SU-DHL-6 (cell line): ENCODE measurements at regions not wholly inside any gene's neighbourhood (a gene's known extent, or its start where the extent isn't known, plus 50 kb on each side); places are given as distances from the start of the nearest gene placed in this dataset.

Experiments used
- H2AFZ ChIP-seq: fragments of 200-600 bp; sonication (generic); 2 replicates; pipeline ENCODE4 v1.6.1; 2014; ENCODE audit warnings: low read depth, mild to moderate bottlenecking, moderate library complexity, mixed read lengths, antibody characterized with exemption, low read length; ENCODE audit not compliant: severe bottlenecking
- H3F3A ChIP-seq: fragments of 200-600 bp; shearing (Covaris generic); 2 replicates; pipeline ENCODE4 v1.6.0; 2016; ENCODE audit warnings: antibody characterized with exemption, mild to moderate bottlenecking; ENCODE audit not compliant: insufficient read depth
- H3K27ac ChIP-seq: fragments of 200-600 bp; sonication (generic); 2 replicates; pipeline ENCODE4 v1.5.1; 2016; ENCODE audit warnings: low read depth, mild to moderate bottlenecking, low read length, moderate library complexity, mixed read lengths
- H3K27me3 ChIP-seq: fragments of 200-600 bp; sonication (generic), shearing (Covaris generic); 2 replicates; pipeline ENCODE4 v1.6.0; 2014; ENCODE audit warnings: mild to moderate bottlenecking, low read length
- H3K36me3 ChIP-seq: fragments of 200-600 bp; sonication (generic); 2 replicates; pipeline ENCODE4 v1.6.1; 2014; ENCODE audit warnings: mild to moderate bottlenecking, low read length, mixed read lengths
- H3K4me2 ChIP-seq: fragments of 300-600, 200-600 bp; shearing (Covaris generic), sonication (generic); 2 replicates; pipeline ENCODE4 v1.6.0; 2014; ENCODE audit warnings: low read length, low read depth, mild to moderate bottlenecking; ENCODE audit not compliant: poor library complexity, severe bottlenecking
- H3K4me3 ChIP-seq: fragments of 200-600 bp; sonication (generic); 2 replicates; pipeline ENCODE4 v1.5.1; 2014; ENCODE audit warnings: antibody characterized with exemption, low read length, mild to moderate bottlenecking, mixed read lengths; ENCODE audit not compliant: insufficient read depth, poor library complexity, severe bottlenecking
- H3K79me2 ChIP-seq: fragments of 200-600 bp; sonication (generic); 2 replicates; pipeline ENCODE4 v1.6.1; 2014; ENCODE audit warnings: mild to moderate bottlenecking, low read length, moderate library complexity; ENCODE audit not compliant: insufficient read depth
- H3K9ac ChIP-seq: fragments of 200-600 bp; sonication (generic); 2 replicates; pipeline ENCODE4 v1.7.0; 2014; ENCODE audit warnings: mild to moderate bottlenecking, low read length
- H3K9me2 ChIP-seq: fragments of 200-600 bp; sonication (generic); replicated peaks from 2 replicates; pipeline ENCODE4 v1.6.1; 2014; ENCODE audit warnings: low read length; ENCODE audit not compliant: insufficient read depth
- H3K9me3 ChIP-seq: fragments of 200-600 bp; sonication (generic); 2 replicates; pipeline ENCODE4 v1.6.1; 2014; ENCODE audit warnings: low read length, mixed read lengths; ENCODE audit not compliant: insufficient read depth
- H4K20me1 ChIP-seq: fragments of 200-600 bp; sonication (generic); 2 replicates; pipeline ENCODE4 v1.6.1; 2014; ENCODE audit warnings: low read depth, mild to moderate bottlenecking, antibody characterized with exemption, low read length, moderate library complexity, mixed read lengths
- EZH2phosphoT487 ChIP-seq: fragments of 200-600 bp; sonication (generic), shearing (Covaris generic); conservative IDR thresholded peaks from 2 replicates; pipeline ENCODE4 v1.6.1; 2018; ENCODE audit warnings: mild to moderate bottlenecking, antibody characterized with exemption, low read length, moderate library complexity, mixed read lengths
- TF ChIP-seq, protein P1 (sequence below): fragments of 200-600 bp; sonication (generic); IDR thresholded peaks from one replicate; pipeline ENCODE4 v1.5.1; 2017; ENCODE audit warnings: antibody characterized with exemption, mild to moderate bottlenecking, low read length, moderate library complexity; ENCODE audit not compliant: insufficient read depth, poor library complexity, severe bottlenecking

DNA sequence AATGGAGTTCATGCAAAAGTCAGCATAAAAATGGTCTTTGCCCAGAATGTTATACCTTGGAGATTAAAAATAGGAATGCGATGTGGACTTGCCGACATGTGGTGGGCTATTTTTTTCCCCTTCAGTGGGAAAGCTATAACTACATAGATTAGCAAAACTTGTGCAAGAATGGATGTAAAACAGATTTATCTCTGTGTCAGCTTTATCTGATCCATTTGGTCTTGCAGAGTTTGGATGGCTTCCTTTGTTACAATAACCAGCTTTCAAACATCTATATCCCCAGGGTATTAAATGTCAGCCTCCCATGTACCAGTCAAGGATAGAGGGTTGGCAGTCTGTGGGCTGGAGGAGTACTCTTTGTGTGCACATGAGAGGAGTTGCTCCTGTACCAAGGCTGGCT lies 284.9 kb downstream of the TMEM38B start:
- no peak overlapping the region for H3K4me3 ChIP-seq
- H3K79me2 ChIP-seq: no peaks in the 10 kb centered on the region
- H3K27ac ChIP-seq: no peak overlapping the region
- no peaks in the 10 kb centered on the region for H3K27me3 ChIP-seq
- no peaks in the 10 kb centered on the region for H3K9me2 ChIP-seq
- no peaks in the 10 kb centered on the region for H4K20me1 ChIP-seq
- TF ChIP-seq, protein P1, sequence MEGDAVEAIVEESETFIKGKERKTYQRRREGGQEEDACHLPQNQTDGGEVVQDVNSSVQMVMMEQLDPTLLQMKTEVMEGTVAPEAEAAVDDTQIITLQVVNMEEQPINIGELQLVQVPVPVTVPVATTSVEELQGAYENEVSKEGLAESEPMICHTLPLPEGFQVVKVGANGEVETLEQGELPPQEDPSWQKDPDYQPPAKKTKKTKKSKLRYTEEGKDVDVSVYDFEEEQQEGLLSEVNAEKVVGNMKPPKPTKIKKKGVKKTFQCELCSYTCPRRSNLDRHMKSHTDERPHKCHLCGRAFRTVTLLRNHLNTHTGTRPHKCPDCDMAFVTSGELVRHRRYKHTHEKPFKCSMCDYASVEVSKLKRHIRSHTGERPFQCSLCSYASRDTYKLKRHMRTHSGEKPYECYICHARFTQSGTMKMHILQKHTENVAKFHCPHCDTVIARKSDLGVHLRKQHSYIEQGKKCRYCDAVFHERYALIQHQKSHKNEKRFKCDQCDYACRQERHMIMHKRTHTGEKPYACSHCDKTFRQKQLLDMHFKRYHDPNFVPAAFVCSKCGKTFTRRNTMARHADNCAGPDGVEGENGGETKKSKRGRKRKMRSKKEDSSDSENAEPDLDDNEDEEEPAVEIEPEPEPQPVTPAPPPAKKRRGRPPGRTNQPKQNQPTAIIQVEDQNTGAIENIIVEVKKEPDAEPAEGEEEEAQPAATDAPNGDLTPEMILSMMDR: no peak
- TF ChIP-seq EZH2phosphoT487: no peak
- no peak overlapping the region for H2AFZ ChIP-seq
- H3K4me2 ChIP-seq: no peak overlapping the region
- no peaks in the 10 kb centered on the region for H3F3A ChIP-seq
- no peaks in the 10 kb centered on the region for H3K9me3 ChIP-seq
- H3K9ac ChIP-seq: no peak overlapping the region
- no peaks in the 10 kb centered on the region for H3K36me3 ChIP-seq

- no peak overlapping the region for H3K27ac ChIP-seq
- H3K4me3 ChIP-seq: no peak overlapping the region
- H3K79me2 ChIP-seq: no peaks in the 10 kb centered on the region
- TF ChIP-seq EZH2phosphoT487: no peak
- TF ChIP-seq, protein P1: no peak
- no peak overlapping the region for H2AFZ ChIP-seq
- no peaks in the 10 kb centered on the region for H3K27me3 ChIP-seq
- H3K9me2 ChIP-seq: no peaks in the 10 kb centered on the region
- H3K9me3 ChIP-seq: no peaks in the 10 kb centered on the region
- H4K20me1 ChIP-seq: no peaks in the 10 kb centered on the region
- H3F3A ChIP-seq: no peaks in the 10 kb centered on the region
- no peak overlapping the region for H3K9ac ChIP-seq
- no peaks in the 10 kb centered on the region for H3K36me3 ChIP-seq
- no peak overlapping the region for H3K4me2 ChIP-seq
Measured at GRCh38 chr9:105984714-105985113, 290.4 kb downstream of the TMEM38B start.

DNA sequence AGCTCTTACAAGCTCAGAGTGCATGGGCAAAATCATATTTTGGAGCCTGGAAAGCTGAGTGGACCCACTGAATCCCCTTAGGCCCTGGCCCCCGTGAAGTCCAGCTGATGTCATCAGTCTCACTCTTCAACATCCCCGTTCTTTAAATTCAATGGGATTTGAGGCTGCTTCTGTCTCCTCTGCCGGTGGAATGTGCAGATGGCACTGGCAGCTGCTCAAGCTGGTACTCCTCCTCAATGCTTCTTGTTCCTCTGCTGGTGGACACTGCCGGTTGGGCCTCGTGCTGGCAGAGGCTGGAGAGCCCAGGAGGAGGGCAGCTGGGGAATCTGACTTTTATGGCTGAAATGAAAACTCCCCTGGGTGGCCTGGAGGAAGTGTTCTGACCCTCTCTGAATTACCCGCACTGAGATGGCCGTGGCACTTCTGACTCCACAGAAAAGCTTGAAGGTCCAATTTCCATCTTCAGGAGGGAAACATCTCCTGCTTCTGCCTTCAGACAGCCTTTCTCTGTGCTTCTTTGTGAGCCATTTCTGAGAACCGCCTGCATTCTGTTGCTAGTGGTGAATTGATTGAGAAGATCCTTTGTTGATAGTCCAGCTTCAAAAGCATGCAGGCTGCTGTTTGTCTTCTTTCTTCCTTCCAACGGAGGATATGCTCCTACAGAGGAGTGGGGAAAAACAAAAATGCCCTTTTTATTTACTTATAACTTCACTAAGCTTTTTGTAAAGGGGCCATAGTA lies 298.9 kb downstream of the TMEM38B start:
- Histone ChIP-seq H3K27ac (no peak overlapping the region), H3K4me3 (no peak overlapping the region), H2AFZ (no peak overlapping the region)

More for the DNA sequence above, 298.9 kb downstream of the TMEM38B start:
- Histone ChIP-seq H3K9ac (no peak overlapping the region), H3K4me2 (no peak overlapping the region), H3K36me3 (no peaks in the 10 kb centered on the region), H3F3A (no peaks in the 10 kb centered on the region), H3K9me2 (no peaks in the 10 kb centered on the region), H4K20me1 (no peaks in the 10 kb centered on the region), H3K27me3 (no peaks in the 10 kb centered on the region), H3K9me3 (no peaks in the 10 kb centered on the region), H3K79me2 (no peaks in the 10 kb centered on the region)
- TF ChIP-seq, protein P1: no peak
- TF ChIP-seq EZH2phosphoT487: no peak
